MM.1S (cell line): ENCODE measurements at regions not wholly inside any gene's neighbourhood (a gene's known extent, or its start where the extent isn't known, plus 50 kb on each side); places are given as distances from the start of the nearest gene placed in this dataset.
A peak's percentile ranks its signal among the peaks of the same experiment; 100 is the strongest.
"Not testable (repeated sequence)": the region's sequence is repeated elsewhere in the genome, so short reads cannot be mapped to it uniquely, and the experiment has no call there.

Experiments used
- DNase-seq: peaks from one replicate; pipeline ENCODE4 v3.0.0-alpha.2; 2015
- H2AFZ ChIP-seq: fragments of 300-600 bp; sonication (generic); 2 replicates; pipeline ENCODE4 v1.6.0; 2016; ENCODE audit warnings: antibody characterized with exemption, low read length
- H3F3A ChIP-seq: fragments of 300-600 bp; sonication (generic); 2 replicates; pipeline ENCODE4 v1.6.1; 2016; ENCODE audit warnings: mild to moderate bottlenecking, antibody characterized with exemption, low read length, moderate library complexity, mixed read lengths; ENCODE audit not compliant: insufficient read depth
- H3K27ac ChIP-seq: fragments of 300-600 bp; sonication (generic); 2 replicates; pipeline ENCODE4 v1.5.1; 2016; ENCODE audit warnings: mild to moderate bottlenecking, low read length
- H3K27me3 ChIP-seq: fragments of 300-600 bp; sonication (generic); replicated peaks from 2 replicates; pipeline ENCODE4 v1.6.0; 2016; ENCODE audit warnings: low read length; ENCODE audit not compliant: insufficient read depth
- H3K36me3 ChIP-seq: fragments of 300-600 bp; sonication (generic); replicated peaks from 2 replicates; pipeline ENCODE4 v1.6.1; 2016; ENCODE audit warnings: mild to moderate bottlenecking, low read length, mixed read lengths; ENCODE audit not compliant: insufficient read depth
- H3K4me1 ChIP-seq: fragments of 300-600 bp; sonication (generic); 2 replicates; pipeline ENCODE4 v1.6.1; 2016; ENCODE audit warnings: low read length, mixed read lengths
- H3K4me2 ChIP-seq: fragments of 300-600 bp; sonication (generic); 2 replicates; pipeline ENCODE4 v1.6.0; 2016; ENCODE audit warnings: low read depth, low read length
- H3K4me3 ChIP-seq: fragments of 300-600 bp; sonication (generic); 2 replicates; pipeline ENCODE4 v1.5.1; 2016; ENCODE audit warnings: low read length, mixed read lengths
- H3K79me2 ChIP-seq: fragments of 300-600 bp; sonication (generic); 2 replicates; pipeline ENCODE4 v1.6.1; 2016; ENCODE audit warnings: mixed run types, low read length, mixed read lengths
- H3K9ac ChIP-seq: fragments of 300-600 bp; sonication (generic); 2 replicates; pipeline ENCODE4 v1.6.1; 2016; ENCODE audit warnings: low read length, mixed read lengths
- H3K9me2 ChIP-seq: fragments of 300-600 bp; sonication (generic); replicated peaks from 2 replicates; pipeline ENCODE4 v1.6.1; 2016; ENCODE audit warnings: mild to moderate bottlenecking, low read length, mixed read lengths; ENCODE audit not compliant: insufficient read depth
- H3K9me3 ChIP-seq: fragments of 300-600 bp; sonication (generic); replicated peaks from 2 replicates; pipeline ENCODE4 v1.6.1; 2016; ENCODE audit warnings: mild to moderate bottlenecking, low read length, mixed read lengths; ENCODE audit not compliant: insufficient read depth
- H4K20me1 ChIP-seq: fragments of 300-600 bp; sonication (generic); 2 replicates; pipeline ENCODE4 v1.6.1; 2016; ENCODE audit warnings: mild to moderate bottlenecking, low read length, moderate library complexity, mixed read lengths; ENCODE audit not compliant: insufficient read depth
- EZH2 ChIP-seq: fragments of 300-600 bp; sonication (generic); optimal IDR thresholded peaks from 2 replicates; pipeline ENCODE3; 2017; ENCODE audit warnings: low read depth, mild to moderate bottlenecking, antibody characterized with exemption, low read length, mixed read lengths
- EZH2phosphoT487 ChIP-seq: fragments of 300-600 bp; sonication (generic); IDR thresholded peaks from 2 replicates; pipeline ENCODE4 v1.6.1; 2018; ENCODE audit warnings: antibody characterized with exemption, low read length
- TF ChIP-seq, protein P1 (sequence below): fragments of 300-600 bp; sonication (generic); IDR thresholded peaks from 2 replicates; pipeline ENCODE4 v1.5.1; 2016; ENCODE audit warnings: antibody characterized with exemption, low read length, mixed read lengths

DNA sequence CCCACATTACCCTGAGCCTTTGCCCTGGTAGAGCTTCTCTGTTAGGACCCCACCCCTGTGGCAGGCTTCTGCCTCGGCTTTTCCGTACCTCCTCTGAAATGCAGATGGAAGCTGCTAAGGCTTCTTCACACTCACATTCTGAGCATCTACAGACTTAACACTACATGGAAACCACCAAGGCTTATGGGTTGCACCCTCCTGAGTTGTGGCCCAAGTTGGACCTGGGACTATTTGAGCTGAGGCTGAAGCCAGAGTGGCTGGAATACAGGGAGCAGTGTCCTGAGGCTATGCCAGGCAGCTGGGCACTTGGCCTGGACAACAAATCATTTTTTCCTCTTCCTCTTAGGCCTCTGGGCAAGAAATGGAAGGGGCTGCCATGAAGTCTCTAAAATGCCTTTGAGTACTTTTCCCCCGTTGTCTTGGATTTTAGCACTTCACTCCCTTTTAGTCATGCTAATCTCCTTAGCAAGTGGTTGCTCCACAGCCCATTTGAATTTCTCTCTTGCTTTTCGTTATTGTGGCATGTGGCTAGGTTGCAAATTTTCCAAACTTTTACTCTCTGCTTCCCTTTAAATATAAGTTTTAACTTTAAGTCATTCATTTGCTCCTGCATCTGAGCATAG is 114.8 kb upstream of the FIBIN start:
- Histone ChIP-seq H3K9me3 (no peaks in the 10 kb centered on the region), H4K20me1 (no peaks in the 10 kb centered on the region), H2AFZ (no peak overlapping the region), H3K4me1 (no peaks in the 10 kb centered on the region), H3K9me2 (no peaks in the 10 kb centered on the region), H3K4me2 (no peak overlapping the region), H3K27ac (no peak overlapping the region), H3F3A (no peaks in the 10 kb centered on the region), H3K9ac (no peak overlapping the region), H3K79me2 (no peaks in the 10 kb centered on the region), H3K4me3 (no peak overlapping the region), H3K36me3 (no peaks in the 10 kb centered on the region), H3K27me3 (no peaks in the 10 kb centered on the region)
- TF ChIP-seq EZH2phosphoT487, result no peak
- TF ChIP-seq EZH2, result no peak
- TF ChIP-seq, protein P1, sequence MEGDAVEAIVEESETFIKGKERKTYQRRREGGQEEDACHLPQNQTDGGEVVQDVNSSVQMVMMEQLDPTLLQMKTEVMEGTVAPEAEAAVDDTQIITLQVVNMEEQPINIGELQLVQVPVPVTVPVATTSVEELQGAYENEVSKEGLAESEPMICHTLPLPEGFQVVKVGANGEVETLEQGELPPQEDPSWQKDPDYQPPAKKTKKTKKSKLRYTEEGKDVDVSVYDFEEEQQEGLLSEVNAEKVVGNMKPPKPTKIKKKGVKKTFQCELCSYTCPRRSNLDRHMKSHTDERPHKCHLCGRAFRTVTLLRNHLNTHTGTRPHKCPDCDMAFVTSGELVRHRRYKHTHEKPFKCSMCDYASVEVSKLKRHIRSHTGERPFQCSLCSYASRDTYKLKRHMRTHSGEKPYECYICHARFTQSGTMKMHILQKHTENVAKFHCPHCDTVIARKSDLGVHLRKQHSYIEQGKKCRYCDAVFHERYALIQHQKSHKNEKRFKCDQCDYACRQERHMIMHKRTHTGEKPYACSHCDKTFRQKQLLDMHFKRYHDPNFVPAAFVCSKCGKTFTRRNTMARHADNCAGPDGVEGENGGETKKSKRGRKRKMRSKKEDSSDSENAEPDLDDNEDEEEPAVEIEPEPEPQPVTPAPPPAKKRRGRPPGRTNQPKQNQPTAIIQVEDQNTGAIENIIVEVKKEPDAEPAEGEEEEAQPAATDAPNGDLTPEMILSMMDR, result no peak
- no peak for DNase-seq

DNA sequence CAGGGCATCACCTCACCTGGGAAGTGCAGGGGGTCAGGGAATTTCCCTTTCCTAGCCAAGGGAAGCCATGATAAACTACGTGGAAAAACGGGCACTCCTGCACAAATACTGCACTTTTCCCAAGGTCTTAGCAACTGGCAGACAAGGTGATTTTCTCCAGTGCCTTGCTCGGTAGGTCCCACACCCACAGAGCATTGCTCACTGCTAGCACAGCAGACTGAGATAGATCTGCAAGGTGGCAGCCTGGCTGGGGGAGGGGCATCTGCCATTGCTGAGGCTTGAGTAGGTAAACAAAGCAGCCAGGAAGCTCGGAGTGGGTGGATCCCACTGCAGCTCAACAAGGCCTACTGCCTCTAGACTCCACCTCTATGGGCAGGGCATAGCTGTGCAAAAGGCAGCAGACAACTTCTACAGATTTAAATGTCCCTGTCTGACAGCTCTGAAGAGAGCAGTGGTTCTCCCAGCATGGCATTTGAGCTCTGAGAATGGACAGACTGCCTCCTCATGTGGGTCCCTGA is 111.5 kb upstream of the FIBIN start:
- H3K9me3 ChIP-seq, H3K36me3 ChIP-seq, H3K27me3 ChIP-seq, H3F3A ChIP-seq, H3K4me2 ChIP-seq, H3K27ac ChIP-seq, H2AFZ ChIP-seq, H3K9ac ChIP-seq, H3K79me2 ChIP-seq, H3K4me3 ChIP-seq, H4K20me1 ChIP-seq, H3K9me2 ChIP-seq, H3K4me1 ChIP-seq: not testable (repeated sequence)
- peak; percentile 61 for DNase-seq

DNA sequence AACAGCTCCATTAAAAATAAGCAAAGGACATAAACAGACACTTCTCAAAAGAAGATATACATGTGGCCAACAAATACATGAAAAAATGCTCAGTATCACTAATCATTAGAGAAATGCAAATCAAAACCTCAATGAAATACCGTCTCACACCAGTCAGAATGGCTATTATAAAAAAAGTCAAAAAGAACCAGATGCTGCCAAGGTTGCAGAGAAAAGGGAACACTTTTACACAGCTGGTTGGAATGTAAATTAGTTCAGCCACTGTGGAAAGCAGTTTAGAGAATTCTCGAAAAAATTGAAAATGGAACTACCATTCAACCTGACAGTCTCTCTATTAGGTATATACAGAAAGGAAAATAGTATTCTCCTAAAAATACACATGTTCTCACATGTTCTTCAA is 102.4 kb upstream of the FIBIN start:
- H3K36me3 ChIP-seq, result no peaks in the 10 kb centered on the region
- peak overlapping the region; percentile 12; the same call in 1 of the 2 replicates for H3K27ac ChIP-seq

More for the DNA sequence above, 102.4 kb upstream of the FIBIN start:
- DNase-seq, result peak; percentile 21
- peak overlapping the region; percentile 21; the same call in 1 of the 2 replicates for H3K4me2 ChIP-seq
- no peaks in the 10 kb centered on the region for H3K9me3 ChIP-seq
- H3K27me3 ChIP-seq, result no peaks in the 10 kb centered on the region
- no peak overlapping the region for H2AFZ ChIP-seq
- no peaks in the 10 kb centered on the region for H3F3A ChIP-seq
- H3K79me2 ChIP-seq, result no peaks in the 10 kb centered on the region
- H3K9ac ChIP-seq, result no peak overlapping the region
- H3K4me1 ChIP-seq, result peaks cover 3% of the 10 kb centered on the region; the same call in 1 of the 2 replicates
- no peak overlapping the region for H3K4me3 ChIP-seq
- no peaks in the 10 kb centered on the region for H4K20me1 ChIP-seq
- H3K9me2 ChIP-seq, result no peaks in the 10 kb centered on the region
- TF ChIP-seq, protein P1, result no peak
- TF ChIP-seq EZH2 (no peak), EZH2phosphoT487 (no peak)
